ENCODE measurements at regions not wholly inside any gene's neighbourhood (a gene's known extent, or its start where the extent isn't known, plus 50 kb on each side); places are given as distances from the start of the nearest gene placed in this dataset.

DNA sequence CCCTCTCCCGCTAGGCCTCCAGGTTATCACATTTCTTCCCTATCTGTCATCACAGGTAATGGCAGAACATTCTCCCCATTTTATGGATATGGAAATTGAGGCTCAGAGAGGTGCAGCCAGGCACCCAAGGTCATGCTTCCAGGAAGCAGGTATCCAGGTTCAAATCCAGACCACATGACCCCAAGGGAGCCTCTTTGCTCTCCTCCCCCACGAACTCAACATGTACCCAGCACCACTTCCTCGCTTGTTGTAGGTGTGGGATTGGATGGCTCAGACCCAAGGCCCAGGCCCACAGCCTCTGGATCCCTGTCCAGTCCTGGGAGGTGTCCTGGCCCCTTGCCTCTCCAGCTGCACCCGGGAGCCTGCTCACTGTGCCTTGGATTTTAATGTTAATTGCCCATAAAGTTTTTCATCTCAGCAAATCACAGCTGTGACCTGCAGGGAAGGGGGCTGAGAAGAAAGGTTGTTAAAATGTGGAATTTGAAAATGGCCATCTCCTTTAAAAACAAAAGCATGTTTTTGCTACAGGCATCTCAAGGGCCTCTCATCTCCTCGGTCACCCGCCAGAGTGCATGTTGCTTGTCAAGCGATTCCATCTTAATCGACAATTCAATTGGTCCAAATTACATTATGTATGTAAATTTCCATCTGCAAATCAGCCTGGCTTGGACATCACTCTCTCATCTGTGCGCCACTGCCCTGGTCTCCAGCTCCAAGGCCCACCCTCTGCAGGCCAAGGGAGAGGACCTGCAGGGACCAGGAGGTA lies 205.4 kb upstream of the ZMIZ1 start:
- TF ChIP-seq EZH2 (IDR thresholded peaks at IDR 0.05) (no peak), FOXP2 (optimal IDR thresholded peaks at IDR 0.05; ENCODE audit: control extremely low read depth, extremely low read length, insufficient read depth) (no peak), POLR2AphosphoS5 (IDR thresholded peaks at IDR 0.05; ENCODE audit: borderline replicate concordance, low read depth, low read length) (no peak)

All from SK-N-MC (cell line).